ENCODE measurements at regions not wholly inside any gene's neighbourhood (a gene's known extent, or its start where the extent isn't known, plus 50 kb on each side); places are given as distances from the start of the nearest gene placed in this dataset.

DNA sequence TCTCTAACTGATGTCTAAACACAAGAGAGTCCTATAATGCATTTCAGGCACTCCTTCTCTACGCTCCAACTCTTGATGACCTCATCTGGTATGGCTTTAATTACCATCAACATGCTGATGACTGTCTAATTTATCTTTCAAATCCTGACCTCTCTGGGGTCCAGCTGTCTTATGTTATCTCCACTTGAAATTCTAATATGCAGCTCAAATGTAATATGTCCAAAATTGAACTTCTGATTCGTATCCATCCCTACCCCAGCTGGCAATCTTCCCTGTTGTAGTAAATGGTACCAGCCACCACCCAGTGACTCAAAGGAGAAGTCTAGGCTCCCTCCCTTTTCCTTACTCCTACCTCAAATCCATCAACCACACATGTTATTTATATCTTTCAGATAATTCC, 288.0 kb upstream of the SLC10A2 start:
- DNase-seq (ENCODE audit: low read depth in 2 of 2) = no peak

DNA sequence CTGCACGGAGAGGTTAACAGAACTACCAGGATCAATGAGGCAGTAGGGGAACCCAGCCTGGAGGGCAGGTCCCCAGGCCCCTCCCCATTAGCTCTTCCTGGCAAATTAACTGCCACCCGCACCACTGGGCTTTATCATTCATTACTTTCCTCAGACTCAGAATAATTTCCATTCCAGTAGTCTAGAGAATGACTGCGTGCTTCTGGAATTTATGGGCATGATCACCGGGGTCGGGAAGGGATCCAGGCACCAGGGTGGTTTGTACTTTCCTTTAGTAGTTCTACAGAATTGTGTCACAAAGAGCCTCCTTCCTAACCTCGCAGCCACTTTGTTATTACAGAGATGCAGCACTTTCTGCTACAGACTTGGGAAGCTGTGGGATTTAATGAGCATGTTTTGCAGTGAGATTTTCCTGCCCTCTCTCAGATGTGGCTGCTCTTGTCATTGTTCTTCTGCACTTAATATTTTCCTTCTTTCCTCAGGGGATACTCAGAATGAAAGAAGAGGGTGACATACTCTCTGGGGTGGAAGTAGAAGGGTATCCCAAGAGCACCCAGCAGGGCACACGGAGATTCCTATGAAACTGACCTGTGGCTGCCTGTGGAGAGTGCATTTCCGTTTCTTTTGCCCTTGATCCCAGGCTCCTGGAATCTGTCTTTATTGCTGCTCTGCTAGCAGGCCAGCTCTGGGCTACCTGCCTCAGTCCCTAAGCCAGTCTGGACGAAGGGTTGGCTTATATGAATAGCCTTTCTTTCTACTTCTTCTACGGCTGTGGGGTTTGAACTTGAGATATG, 285.0 kb upstream of the SLC10A2 start:
- DNase-seq (ENCODE audit: low read depth in 2 of 2) = no peak

DNA sequence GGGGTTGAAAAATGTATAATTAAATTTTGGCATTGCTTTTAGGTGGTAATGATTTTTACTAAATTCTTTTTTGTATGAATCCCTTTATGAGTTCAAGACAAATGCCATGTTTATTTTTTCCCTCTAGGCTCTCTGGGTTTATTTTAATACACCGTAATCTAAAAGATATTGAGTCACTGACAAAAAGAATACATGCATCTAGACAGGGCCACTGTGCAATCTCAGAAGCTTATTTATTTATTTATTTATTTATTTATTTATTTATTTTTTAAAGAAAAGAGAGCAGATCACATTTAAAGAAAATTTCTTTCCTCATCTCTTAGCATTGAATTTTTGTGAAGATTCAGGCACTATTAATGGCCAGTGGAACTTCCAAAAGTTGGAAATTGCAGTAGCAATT, 283.9 kb upstream of the SLC10A2 start:
- no peak for DNase-seq (ENCODE audit: low read depth in 2 of 2)

DNA sequence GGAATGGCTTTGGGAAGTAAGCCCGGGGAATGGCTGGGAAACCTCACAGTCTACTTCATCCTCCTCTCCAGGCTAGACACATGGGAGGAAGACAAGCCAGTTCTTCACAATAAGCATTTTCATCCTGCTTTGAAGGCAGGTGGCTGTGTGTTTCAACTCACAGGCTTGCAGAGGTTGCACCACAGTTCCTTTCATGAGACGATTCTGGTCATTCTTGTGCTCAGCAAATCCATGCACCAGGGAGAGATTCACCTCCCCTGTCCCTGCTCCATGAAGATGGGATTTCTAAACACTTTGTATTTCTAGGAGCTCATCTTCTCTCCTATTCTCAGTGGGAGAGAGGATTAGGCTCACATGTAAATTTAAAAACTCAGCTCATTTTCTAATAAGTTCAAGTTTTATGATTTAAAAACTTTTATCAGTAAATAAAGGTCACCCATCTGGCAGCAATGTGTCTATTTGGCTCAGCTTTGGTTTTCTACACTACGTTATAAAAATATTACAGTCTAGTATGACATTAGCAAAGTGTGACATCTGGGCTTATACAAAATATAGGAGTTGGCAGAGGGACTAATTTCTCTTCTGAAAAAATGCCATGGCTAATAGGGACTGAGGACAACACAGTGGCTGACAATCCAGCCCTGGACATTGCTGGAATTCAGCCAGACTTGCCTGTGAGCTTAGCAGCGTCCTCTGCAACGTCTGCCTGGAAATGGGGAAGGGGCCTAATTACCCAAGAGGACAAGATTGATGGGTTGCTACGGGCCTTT, 283.2 kb upstream of the SLC10A2 start:
- DNase-seq (ENCODE audit: low read depth in 2 of 2) = no peak

DNA sequence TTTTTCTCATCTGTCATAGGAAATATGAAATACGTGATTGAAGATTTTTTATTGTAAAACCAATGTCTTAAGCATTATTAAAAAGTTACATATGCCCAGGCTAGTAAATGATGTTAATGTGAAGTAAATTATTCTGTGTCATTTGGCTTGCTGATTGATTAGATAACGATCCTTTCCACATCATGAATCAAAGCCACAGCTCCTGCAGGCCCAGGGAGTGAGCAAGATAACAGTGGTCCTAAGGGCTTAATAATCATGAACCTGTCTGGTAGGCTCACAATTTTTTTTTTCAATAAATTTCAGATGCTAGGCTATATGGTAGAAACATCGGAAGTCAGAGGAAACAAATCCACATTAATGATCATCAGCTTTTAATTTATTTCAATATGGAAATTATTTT, 269.0 kb upstream of the SLC10A2 start:
- DNase-seq (ENCODE audit: low read depth in 2 of 2) = no peak

DNA sequence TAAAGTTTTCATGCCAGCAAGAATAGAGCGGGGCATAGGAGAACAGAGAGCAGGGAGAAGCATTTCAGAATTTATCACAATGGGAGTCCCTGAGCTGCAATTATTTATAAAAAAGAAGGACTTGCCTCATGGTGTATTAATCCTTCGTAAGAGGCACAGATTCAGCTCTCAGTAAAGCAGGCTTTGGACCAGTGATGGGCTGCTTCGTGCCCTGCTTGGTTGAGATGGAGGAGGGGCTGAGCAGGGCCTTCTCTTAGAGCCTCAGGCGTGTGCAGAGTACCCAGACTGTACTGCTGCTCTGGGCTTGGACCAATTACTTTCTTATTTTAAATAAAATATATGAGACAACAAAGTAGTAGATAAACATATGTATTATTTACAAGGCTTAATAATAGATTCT, 265.7 kb upstream of the SLC10A2 start:
- no peak for DNase-seq (ENCODE audit: low read depth in 2 of 2)

DNA sequence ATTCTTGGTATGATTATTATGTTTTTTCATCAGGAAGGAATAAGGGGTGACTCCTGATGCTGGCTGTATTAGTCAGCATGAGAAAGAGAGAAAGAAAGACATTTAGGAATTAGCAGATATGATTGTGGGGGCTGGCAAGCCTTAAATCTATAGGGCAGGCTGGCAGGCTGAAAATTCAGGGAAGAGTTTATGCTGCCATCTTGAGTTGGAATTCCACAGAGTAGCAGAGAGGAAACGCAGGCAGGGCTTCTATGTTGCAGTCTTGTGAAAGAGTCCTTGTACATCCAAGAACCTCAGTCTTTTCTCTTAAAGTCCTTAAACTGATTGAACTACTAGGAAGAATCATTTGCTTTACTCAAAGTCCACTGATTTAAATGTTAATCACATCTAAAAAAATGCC, 262.7 kb upstream of the SLC10A2 start:
- DNase-seq (ENCODE audit: low read depth in 2 of 2) = no peak

DNA sequence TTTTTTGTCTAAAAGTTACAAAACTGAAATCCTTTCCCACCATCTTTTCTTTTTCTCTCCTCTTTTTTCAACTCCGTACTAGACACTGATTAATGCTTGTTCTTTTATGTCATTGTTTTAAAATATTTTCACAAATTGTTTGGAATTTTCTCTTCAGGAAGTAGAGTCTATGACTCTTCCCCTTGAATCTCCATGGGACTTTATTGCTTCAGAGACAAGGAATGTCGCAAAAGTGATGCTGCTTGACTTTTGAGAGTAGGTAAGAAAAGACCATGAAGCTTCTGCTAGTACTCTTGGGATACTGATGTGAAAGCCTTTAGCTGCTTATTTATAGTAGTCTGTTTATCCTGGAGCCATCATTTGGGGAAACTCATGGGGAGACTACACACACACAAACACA, 260.1 kb upstream of the SLC10A2 start:
- no peak for DNase-seq (ENCODE audit: low read depth in 2 of 2)

DNA sequence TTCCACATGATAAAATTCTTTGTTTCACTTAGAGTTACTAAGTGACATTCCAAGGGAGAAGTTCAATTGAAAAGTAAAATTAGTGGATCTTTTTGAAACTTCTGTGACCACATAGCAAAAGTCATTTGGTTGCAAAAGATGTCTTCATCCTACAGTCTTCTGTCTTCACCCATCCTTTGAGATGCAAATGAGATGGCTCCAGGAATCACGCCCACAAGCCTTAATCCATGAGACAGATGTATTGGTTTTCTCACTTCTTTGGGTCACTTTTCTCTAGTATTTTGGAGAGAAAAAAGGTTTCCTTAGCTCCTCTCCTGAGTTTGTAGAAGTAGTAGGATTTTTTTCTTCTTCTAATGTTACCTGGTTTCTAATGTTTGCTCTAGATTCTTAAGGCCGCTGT, 259.5 kb upstream of the SLC10A2 start:
- no peak for DNase-seq (ENCODE audit: low read depth in 2 of 2)

DNA sequence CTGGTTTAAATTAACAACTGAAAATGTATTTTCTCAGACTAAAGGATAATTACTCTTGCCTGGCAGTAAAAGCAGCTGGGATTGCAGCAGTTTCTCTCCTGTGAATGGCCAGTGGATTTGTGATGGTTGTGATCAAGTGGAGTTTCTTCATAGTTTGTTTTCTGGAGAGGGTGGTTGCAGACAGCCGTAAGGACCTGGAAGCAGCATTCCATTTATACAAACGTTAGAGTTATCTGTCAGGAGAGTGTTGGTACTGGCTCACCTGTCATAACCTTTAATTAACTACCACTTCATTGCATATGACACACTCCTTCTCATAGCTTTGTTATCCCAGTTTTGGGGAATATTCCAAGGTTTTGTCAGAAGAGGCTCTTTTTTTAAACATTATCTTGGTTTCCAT, 258.4 kb upstream of the SLC10A2 start:
- DNase-seq (ENCODE audit: low read depth in 2 of 2) = no peak

DNA sequence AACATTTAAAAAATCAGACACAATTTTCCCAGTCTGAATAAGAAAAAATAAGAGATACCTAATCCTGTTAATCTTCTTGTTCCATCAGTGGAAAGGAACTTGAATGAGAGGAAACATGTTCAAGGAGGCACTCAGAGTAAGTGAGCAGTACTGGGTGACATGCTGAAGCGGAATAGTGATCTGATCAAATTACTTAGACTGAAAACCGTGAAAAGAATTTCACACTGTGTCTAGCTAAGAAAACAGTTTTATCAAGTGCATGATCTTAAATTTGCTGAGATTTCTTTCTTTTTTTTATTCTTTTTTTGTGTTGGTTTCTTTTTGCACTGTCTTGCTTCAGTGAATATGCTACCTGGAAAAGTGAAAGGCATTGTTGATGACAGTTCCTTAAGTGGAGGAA, 249.5 kb upstream of the SLC10A2 start:
- DNase-seq (ENCODE audit: low read depth in 2 of 2) = no peak

DNA sequence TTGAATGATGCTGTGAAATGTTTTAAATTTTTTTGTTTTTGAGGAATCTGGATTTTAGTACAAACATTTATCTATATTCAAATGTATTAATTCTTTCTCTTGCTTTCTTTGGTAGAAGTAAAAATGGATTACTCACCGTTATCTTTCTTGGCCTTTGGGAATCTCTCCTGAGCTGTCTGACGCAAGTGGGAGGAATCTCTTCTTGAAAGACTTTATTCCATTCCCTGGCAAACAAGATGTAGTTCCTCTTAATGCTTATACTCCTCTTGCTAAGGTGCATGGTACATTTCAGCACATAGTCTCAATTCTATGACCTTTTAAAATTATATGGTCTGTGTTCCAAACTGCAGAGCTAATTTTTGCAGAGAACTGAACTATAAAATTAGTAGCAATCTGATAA, 246.2 kb upstream of the SLC10A2 start:
- no peak for DNase-seq (ENCODE audit: low read depth in 2 of 2)

DNA sequence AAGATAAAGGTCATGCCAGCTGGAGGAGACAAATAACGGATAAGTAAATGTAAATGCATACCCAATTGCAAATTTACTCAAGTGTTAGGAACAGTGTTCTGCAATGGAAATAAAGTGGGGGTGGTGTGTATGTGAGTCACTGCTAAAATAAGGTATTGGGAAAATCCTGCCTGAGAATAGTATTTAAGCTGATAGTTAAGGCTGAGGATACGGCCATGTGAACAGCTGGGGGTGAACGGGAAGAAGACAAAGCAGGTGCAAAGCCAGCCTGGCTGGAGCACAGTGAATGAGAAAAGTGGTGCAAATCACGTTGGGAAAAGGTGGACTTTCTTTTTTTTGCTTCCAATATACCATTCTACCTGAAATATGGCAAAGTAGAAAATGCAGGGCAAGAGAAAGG, 242.4 kb upstream of the SLC10A2 start:
- DNase-seq (ENCODE audit: low read depth in 2 of 2) = no peak

DNA sequence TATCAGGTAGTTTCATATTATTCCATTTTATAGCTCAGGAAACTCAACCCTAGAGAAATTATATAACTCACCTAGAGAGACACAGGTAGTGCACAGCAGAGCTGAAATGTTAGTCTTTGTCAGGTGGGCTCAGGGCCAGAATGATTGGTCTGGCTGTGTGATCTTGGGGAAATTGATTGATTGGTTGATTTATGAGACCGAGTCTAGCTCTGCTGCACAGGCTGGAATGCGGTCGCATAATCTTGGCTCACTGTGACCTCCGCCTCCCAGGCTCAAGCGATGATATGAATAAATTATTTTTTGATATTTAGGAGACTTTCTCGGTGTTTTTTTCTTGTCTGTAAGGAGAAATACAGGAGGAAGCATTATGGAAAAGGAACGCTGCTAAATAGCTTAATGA, 239.9 kb upstream of the SLC10A2 start:
- DNase-seq (ENCODE audit: low read depth in 2 of 2) = no peak

DNA sequence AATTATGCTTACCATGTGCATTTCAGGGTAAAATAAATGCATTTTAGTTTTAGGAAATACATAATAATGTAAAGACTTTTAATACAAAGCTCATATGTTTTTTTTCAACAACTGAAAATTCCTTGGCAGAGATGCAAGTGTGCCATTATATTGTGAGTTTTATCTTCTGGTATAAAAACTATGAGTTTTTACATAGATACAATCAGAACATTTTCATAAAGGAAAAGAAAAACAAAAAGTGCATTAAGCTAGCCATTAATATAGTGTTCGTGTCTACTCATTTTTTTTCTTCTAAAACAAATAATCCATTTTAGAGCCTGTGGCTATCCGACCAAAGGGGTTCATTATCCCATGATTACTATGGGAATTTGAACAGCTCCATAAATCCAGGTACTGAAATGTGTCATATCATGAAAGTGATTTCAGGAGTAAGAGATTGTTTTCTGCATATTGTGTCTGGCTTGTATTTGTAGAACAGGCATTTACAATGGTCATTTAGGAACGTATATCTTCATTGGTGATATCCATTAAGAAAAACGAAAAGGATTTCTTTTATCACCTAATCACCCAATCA, 236.9 kb upstream of the SLC10A2 start:
- no peak for DNase-seq (ENCODE audit: low read depth in 2 of 2)

DNA sequence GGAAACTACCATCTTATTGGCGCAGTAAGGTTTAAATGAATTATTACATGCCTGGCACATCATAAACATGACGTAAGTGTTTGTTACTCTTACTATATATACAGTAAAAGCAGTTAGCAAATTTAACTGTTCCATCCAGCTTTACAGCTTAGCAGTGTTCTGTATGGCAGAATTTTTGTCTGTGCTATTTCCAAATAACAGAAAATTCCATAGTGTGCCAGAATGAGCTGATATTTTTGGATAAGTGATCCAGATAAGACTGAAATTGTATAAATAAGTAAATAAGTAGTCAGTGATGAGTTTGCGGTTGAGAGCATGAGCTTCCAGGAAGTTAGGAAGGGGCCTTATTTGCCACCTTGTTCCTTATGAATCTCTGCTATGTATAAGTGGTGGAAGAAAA, 236.5 kb upstream of the SLC10A2 start:
- DNase-seq (ENCODE audit: low read depth in 2 of 2) = no peak

DNA sequence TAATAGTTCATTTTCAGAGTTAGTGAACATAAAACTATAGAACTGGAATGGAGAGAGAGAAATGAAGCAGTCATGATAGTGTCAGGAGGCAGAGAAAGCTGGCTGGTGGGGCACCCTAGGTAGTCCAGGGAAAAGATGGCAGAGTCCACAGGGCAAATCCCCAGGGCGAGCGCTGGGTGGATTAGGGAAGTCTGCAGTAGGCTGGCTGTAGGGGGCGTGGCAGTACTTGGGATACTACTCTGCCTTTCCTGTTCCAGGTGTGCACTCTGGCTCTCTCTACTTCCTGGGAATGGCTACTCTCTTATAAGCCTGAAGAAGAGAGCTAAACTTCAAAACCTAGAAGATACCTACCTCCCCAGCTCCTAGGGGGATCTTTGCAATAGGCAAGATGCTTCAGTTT, 232.9 kb upstream of the SLC10A2 start:
- no peak for DNase-seq (ENCODE audit: low read depth in 2 of 2)

DNA sequence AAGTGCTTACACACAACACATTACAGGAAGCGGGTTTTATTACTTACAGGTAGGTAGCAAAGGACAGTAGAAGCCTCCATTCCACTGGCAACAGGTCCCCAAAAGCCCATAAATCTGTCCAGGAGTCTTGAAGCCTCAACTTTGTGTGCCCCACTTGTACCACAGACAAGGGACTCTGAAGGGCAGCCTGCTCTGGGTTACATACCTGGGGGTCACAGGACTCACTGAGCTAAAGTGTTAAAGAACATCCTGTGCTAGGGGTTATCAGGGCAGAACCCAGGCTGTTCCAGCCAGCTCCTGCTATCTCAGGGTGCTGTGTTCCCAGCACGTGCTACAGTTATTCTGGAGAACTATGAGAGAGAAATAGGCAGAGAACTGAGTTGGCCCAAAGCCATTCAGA, 230.9 kb upstream of the SLC10A2 start:
- no peak for DNase-seq (ENCODE audit: low read depth in 2 of 2)

DNA sequence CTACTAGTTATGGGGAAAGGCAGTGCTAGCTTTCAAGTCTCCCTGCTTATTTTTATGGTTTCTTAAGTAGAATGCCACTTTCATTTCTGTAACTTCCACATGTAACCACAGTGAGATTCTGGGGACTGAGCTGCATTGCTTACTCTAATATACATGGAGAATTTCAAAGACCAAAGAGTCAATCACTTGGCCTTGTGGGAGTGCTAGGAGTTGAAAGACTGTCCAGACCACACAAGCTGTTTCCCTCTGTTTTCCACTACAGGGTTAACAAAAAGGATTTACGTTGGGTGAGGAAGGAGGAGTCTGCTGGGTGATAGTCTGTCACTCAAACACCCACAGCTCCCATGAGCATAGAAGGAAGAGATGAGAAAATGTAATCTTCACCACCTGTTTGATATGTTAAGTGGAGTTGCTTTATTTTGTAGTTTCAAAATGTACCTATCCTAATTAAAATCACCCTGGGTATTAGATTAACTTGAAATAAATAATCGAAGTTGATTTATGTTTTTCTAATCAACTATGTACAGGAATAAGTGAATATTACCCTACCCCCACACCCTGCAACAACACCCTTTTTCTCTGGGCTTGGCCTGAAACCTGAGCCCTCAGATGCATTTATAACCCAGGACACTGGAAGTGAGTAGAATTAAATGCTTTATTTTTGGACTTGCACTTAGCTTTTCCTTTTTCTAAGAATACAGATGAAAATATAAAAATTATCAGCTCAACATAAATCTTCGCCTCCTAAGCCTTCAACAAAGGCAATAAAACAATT, 225.8 kb upstream of the SLC10A2 start:
- DNase-seq (ENCODE audit: low read depth in 2 of 2) = no peak

DNA sequence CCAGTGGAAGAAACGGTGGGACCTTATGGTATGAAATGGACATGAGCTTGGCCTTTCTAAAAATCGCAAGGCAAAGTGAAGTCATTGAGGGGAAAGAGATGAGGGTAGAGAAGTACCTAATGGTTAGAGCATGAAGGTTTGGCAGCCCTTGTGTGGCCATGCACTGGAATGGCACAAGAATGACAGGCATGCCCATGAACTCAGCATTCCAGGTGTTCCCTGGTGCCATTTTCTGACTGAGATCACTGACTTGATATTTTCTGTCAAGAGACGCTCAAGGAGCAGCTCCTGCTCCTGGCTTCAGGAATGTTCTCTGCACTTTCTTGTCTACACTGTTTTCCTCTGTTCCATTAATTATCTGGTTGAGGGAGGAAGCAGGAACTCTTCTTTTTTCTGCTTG, 225.0 kb upstream of the SLC10A2 start:
- DNase-seq (ENCODE audit: low read depth in 2 of 2) = no peak

DNA sequence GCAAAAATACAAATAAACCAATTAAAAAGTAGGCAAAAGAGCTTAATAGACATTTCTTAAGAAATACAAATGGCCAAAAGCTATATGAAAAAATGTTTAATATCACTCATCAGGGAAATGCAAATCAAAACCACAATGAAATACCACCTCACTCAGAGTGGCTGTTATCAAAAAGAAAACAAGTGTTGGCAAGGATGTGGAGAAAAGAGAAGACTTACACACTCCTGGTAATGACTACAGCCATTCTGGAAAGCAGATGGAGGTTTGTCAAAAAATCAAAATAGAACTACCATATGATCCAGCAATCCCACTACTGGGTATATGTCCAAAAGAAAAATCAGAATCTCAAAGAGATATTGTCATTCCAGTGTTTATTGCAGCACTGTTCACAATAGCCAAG, 223.5 kb upstream of the SLC10A2 start:
- no peak for DNase-seq (ENCODE audit: low read depth in 2 of 2)

DNA sequence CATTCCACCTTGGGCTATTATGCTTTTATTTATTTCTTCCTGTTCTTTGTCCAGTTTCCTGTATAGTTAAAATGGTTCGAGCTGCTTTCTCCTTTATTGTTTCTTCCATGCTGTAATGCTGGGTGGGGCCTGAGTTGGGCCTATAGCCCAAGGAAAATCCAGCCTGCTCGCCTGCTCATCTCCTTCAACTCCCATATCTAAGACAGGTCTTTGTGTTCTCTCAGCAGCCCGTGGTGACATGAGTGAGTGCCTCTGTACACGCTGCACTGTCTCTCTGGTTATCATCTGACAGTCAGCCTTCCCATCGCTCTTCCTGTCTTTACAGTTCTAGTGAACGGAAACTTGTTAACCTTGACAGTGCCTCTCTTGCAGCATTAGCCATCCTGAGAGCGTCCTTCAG, 221.9 kb upstream of the SLC10A2 start:
- no peak for DNase-seq (ENCODE audit: low read depth in 2 of 2)
